OCI-LY1 (cell line): ENCODE measurements at regions not wholly inside any gene's neighbourhood (a gene's known extent, or its start where the extent isn't known, plus 50 kb on each side); places are given as distances from the start of the nearest gene placed in this dataset.

Source experiments
- H2AFZ ChIP-seq: fragments of 200-600 bp; sonication (generic), shearing (Covaris generic); 2 replicates; pipeline ENCODE4 v1.6.0; 2014; ENCODE audit warnings: antibody characterized with exemption, mild to moderate bottlenecking, low read length
- H3F3A ChIP-seq: fragments of 200-600 bp; sonication (generic), shearing (Covaris generic); 2 replicates; pipeline ENCODE4 v1.6.0; 2014; ENCODE audit warnings: mild to moderate bottlenecking, antibody characterized with exemption, low read length, moderate library complexity; ENCODE audit not compliant: insufficient read depth
- H3K27ac ChIP-seq: fragments of 200-600 bp; sonication (generic); 2 replicates; pipeline ENCODE4 v1.5.1; 2014; ENCODE audit warnings: low read length, mixed run types, mild to moderate bottlenecking, low read depth; ENCODE audit not compliant: poor library complexity, severe bottlenecking
- H3K27me3 ChIP-seq: fragments of 200-600 bp; sonication (generic); 2 replicates; pipeline ENCODE4 v1.6.0; 2014; ENCODE audit warnings: antibody characterized with exemption, mild to moderate bottlenecking, low read length, moderate library complexity; ENCODE audit not compliant: insufficient read depth
- H3K36me3 ChIP-seq: fragments of 200-600 bp; sonication (generic); 2 replicates; pipeline ENCODE4 v1.6.1; 2014; ENCODE audit warnings: mild to moderate bottlenecking, antibody characterized with exemption, low read length, moderate library complexity, mixed read lengths; ENCODE audit not compliant: insufficient read depth
- H3K4me1 ChIP-seq: fragments of 200-600 bp; sonication (generic); 2 replicates; pipeline ENCODE4 v1.5.1; 2014; ENCODE audit warnings: mild to moderate bottlenecking, low read length, moderate library complexity; ENCODE audit not compliant: insufficient read depth, severe bottlenecking
- H3K4me2 ChIP-seq: fragments of 200-600 bp; sonication (generic), shearing (Covaris generic); 2 replicates; pipeline ENCODE4 v1.6.1; 2014; ENCODE audit warnings: low read length
- H3K4me3 ChIP-seq: fragments of 200-600 bp; sonication (generic); 2 replicates; pipeline ENCODE4 v1.5.1; 2014; ENCODE audit warnings: low read length, low read depth, mild to moderate bottlenecking, mixed read lengths; ENCODE audit not compliant: poor library complexity, severe bottlenecking
- H3K79me2 ChIP-seq: fragments of 200-600 bp; shearing (Covaris generic); 2 replicates; pipeline ENCODE4 v1.6.1; 2016; ENCODE audit warnings: mixed run types, low read length, mixed read lengths; ENCODE audit not compliant: insufficient read depth
- H3K9ac ChIP-seq: fragments of 200-600 bp; sonication (generic), shearing (Covaris generic); 2 replicates; pipeline ENCODE4 v1.6.1; 2014; ENCODE audit warnings: mild to moderate bottlenecking, low read length, mixed read lengths
- H3K9me2 ChIP-seq: fragments of 200-600 bp; sonication (generic), shearing (Covaris generic); 2 replicates; pipeline ENCODE4 v1.6.1; 2014; ENCODE audit warnings: low read depth, mild to moderate bottlenecking, low read length, mixed read lengths
- H3K9me3 ChIP-seq: fragments of 200-600 bp; shearing (Covaris generic); 2 replicates; pipeline ENCODE4 v1.6.1; 2014; ENCODE audit warnings: low read length, mixed read lengths
- H4K20me1 ChIP-seq: fragments of 200-600 bp; sonication (generic), shearing (Covaris generic); 2 replicates; pipeline ENCODE4 v1.6.0; 2016; ENCODE audit warnings: mild to moderate bottlenecking, low read length; ENCODE audit not compliant: insufficient read depth
- EZH2 ChIP-seq: fragments of 200-600 bp; sonication (generic), shearing (Covaris generic); IDR thresholded peaks from 2 replicates; pipeline ENCODE4 v1.8.0; 2017; ENCODE audit warnings: borderline replicate concordance, mixed run types, mild to moderate bottlenecking, antibody characterized with exemption, low read length, moderate library complexity, mixed read lengths
- TF ChIP-seq, protein P1 (sequence below): fragments of 200-600 bp; sonication (generic), shearing (Covaris generic); IDR thresholded peaks from 2 replicates; pipeline ENCODE4 v1.5.1; 2017; ENCODE audit warnings: mild to moderate bottlenecking, antibody characterized with exemption, low read length, moderate library complexity, mixed read lengths

DNA sequence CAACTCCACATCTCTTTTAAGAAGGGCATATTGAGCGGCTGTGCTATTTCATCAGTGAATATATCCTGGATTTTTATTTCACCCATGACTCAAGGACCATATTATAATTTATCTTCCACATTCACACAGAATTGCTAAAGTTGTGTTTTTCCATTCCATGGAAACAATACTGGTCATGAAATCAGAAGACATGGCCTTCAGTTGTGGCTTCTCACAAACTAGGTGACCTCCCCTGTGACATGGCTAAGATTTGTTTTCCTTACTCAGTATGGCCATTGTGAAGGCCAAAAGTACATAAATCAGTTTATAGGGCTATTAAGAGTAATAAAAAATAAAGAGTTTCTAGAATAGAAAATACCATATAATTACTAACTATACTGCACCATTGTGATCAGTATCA lies 415.6 kb downstream of the OXSM start:
- Histone ChIP-seq H3K9ac (no peak overlapping the region), H3K9me3 (no peaks in the 10 kb centered on the region), H3K4me2 (no peak overlapping the region), H2AFZ (no peak overlapping the region), H3K4me3 (no peak overlapping the region), H3F3A (no peaks in the 10 kb centered on the region), H3K79me2 (no peaks in the 10 kb centered on the region), H4K20me1 (no peaks in the 10 kb centered on the region), H3K36me3 (no peaks in the 10 kb centered on the region), H3K27ac (no peak overlapping the region), H3K9me2 (no peaks in the 10 kb centered on the region), H3K4me1 (no peaks in the 10 kb centered on the region), H3K27me3 (no peaks in the 10 kb centered on the region)
- TF ChIP-seq, protein P1, sequence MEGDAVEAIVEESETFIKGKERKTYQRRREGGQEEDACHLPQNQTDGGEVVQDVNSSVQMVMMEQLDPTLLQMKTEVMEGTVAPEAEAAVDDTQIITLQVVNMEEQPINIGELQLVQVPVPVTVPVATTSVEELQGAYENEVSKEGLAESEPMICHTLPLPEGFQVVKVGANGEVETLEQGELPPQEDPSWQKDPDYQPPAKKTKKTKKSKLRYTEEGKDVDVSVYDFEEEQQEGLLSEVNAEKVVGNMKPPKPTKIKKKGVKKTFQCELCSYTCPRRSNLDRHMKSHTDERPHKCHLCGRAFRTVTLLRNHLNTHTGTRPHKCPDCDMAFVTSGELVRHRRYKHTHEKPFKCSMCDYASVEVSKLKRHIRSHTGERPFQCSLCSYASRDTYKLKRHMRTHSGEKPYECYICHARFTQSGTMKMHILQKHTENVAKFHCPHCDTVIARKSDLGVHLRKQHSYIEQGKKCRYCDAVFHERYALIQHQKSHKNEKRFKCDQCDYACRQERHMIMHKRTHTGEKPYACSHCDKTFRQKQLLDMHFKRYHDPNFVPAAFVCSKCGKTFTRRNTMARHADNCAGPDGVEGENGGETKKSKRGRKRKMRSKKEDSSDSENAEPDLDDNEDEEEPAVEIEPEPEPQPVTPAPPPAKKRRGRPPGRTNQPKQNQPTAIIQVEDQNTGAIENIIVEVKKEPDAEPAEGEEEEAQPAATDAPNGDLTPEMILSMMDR, result no peak

- no peak overlapping the region for H2AFZ ChIP-seq
- H4K20me1 ChIP-seq, result no peaks in the 10 kb centered on the region
- H3K9ac ChIP-seq, result no peak overlapping the region
- H3K36me3 ChIP-seq, result no peaks in the 10 kb centered on the region
- H3K27ac ChIP-seq, result no peak overlapping the region
- H3F3A ChIP-seq, result no peaks in the 10 kb centered on the region
- no peaks in the 10 kb centered on the region for H3K4me1 ChIP-seq
- TF ChIP-seq EZH2, result no peak
- TF ChIP-seq, protein P1, result no peak
- H3K4me2 ChIP-seq, result no peak overlapping the region
- no peaks in the 10 kb centered on the region for H3K9me2 ChIP-seq
- no peaks in the 10 kb centered on the region for H3K27me3 ChIP-seq
- no peaks in the 10 kb centered on the region for H3K79me2 ChIP-seq
- no peak overlapping the region for H3K4me3 ChIP-seq
- no peaks in the 10 kb centered on the region for H3K9me3 ChIP-seq
These were observed 414.4 kb upstream of the LRRC3B start for GRCh38 chr3:26208201-26208600.

DNA sequence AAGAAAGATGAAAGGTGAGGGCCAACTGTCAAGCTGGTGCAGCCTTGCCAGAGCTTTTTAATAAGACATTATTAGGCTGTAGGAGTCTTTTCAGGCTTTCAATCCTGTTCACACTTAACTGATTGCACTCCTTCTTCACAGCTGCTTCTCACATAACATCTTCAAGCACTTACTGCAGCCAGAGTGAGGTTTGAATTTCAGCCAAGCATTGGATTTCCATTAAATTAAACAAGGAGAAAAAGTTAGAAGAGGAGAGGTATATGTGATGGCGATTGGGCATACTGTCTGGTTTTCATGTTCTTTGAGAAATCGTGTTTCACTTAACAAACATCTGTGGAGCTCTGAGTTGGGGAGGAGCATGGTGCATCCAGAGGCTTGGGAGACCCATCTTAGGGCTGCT lies 392.8 kb upstream of the LRRC3B start:
- no peaks in the 10 kb centered on the region for H4K20me1 ChIP-seq
- no peak overlapping the region for H3K4me2 ChIP-seq
- TF ChIP-seq, protein P1, result no peak
- TF ChIP-seq EZH2, result no peak
- no peaks in the 10 kb centered on the region for H3F3A ChIP-seq
- H3K4me1 ChIP-seq, result no peaks in the 10 kb centered on the region
- H3K9me2 ChIP-seq, result no peaks in the 10 kb centered on the region
- H3K27me3 ChIP-seq, result no peaks in the 10 kb centered on the region
- no peaks in the 10 kb centered on the region for H3K9me3 ChIP-seq
- no peak overlapping the region for H3K9ac ChIP-seq
- H3K36me3 ChIP-seq, result no peaks in the 10 kb centered on the region
- H2AFZ ChIP-seq, result no peak overlapping the region
- H3K27ac ChIP-seq, result no peak overlapping the region
- H3K79me2 ChIP-seq, result no peaks in the 10 kb centered on the region
- no peak overlapping the region for H3K4me3 ChIP-seq
